NCI-H446 (cell line): ENCODE measurements at regions not wholly inside any gene's neighbourhood (a gene's known extent, or its start where the extent isn't known, plus 50 kb on each side); places are given as distances from the start of the nearest gene placed in this dataset.
A peak's percentile ranks its signal among the peaks of the same experiment; 100 is the strongest.

ENCODE experiments used
- DNase-seq, 2 experiments: peaks; one replicate each; lab custom pipeline; 2025; lab: John Stamatoyannopoulos, UW

DNA sequence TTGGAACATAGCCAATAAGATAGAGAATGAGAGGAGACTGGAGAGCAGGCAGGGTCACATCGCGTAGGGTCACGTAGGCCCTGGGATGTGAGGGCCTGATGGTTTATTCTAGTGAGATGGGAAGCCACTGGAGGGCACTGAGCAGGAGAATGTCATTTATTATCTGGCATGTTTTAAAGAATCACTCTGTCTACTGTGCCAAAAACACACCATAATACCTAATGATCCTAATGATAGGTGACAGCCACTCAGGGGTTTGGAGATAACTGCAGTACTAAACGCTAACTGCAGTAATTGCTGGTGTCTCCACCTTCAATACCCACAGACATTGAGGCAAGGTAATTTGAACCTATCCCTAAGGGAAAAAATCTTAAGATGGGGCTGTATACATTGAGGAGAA, 185.4 kb downstream of the TTLL7 start:
- DNase-seq = no peak

DNA sequence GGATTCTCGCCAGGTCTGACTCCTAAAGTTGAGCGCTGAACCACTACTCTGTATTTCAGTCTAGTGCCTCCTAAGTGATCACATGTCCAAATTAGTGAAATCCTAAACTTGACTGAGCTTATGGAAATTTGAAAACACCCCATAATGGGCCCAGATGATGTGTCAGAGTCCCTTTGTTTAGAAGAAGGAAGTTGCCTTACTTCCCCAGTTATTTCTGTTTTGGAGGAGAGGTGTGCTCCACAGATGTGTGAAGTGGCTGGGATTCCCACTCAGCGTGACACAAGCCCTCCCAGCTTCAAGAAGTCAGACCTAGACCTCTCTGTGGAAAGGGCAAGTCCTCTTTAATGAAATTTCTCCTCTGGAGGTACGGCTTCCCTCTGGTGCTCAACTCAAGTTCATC, 188.8 kb downstream of the TTLL7 start:
- no peak for DNase-seq

GRCh38 chr1:83808536-83808935, 190.4 kb downstream of the TTLL7 start:
- DNase-seq = no peak

- DNase-seq = no peak
Observed at GRCh38 chr1:83807821-83808220, 191.1 kb downstream of the TTLL7 start.

DNA sequence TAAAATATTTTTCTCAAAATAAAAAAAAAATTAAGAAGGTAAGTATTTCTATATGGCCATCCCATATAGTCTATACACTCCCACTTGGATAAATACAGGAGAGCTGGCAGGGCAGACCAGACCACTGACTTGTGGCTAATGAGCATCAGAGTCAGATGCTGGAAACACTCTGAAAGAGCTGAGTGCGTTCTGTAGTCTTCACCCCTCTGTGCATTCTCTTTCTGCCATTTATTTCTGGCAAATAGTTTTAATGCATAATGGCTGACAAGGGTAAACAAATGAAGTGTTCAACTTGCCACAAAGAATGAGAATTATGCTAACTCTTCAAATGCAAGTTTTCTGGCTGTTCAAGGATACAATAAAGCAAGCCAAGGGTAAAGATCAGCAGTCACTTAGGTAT, 191.7 kb downstream of the TTLL7 start:
- DNase-seq = no peak

DNA sequence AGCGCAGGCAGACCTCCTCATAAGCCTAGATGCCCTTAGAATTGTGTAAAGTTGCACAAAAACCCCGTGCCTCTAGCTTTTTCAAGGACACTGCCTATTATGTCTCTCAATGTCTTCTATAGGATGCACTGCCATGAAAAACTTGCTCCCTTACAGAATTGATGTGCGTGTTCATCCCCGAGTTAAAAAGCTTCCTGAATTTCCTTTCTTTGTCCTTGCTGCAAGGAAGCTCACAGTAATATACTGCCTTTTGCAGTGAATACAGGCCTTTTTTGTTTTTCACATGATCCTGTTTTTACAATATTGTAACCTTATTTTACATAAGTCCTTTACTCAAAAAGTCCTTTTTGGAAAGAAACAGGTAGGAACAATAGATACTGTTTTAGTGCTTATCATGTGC, 193.0 kb downstream of the TTLL7 start:
- DNase-seq = no peak

- DNase-seq = peak in 1 of 2 experiments; percentile 29
Observed at GRCh38 chr1:83802460-83803152, 196.3 kb downstream of the TTLL7 start.

DNA sequence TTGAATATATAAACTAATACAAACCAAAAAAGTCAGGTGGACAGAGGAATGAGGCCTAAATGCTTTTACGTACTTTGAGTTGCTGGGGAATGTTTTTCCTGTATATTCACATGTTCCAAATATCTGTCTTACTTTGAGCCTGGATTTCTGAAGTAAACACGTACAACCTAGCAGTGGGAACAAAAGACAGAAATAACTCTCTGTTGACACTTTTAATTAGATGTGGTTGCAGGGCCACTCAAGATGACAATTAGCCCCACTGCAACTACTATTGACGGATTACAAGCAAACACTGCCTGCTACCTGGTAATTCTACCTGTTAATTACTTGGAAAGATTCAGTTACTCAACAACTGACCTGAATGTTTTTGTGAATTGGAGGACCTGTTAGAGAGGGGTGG, 196.9 kb downstream of the TTLL7 start:
- DNase-seq = no peak

DNA sequence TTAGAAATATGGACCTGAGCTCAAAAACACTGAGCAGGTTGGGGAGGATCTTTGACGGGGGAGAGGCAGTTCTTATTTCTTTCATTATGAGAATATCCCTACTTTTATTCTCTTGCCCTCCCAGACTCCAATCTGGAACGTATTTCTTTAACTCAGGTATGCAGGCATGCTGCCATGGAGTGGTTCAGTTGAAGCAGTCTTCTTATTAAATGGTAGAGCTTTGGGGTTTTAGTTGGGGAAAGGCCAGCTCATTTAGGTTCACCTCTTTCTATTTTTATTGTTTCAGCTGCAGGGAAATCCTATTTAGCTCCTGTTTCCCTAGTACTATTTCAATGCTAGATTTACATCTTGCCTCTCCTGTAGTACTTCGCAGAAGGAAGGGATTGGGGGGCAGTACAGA, 198.9 kb downstream of the TTLL7 start:
- no peak for DNase-seq

GRCh38 chr1:83799594-83799993, 199.3 kb downstream of the TTLL7 start:
- DNase-seq = peak; percentile 53 to 89

- DNase-seq = no peak
Observed at GRCh38 chr1:83798965-83799364, 200.0 kb downstream of the TTLL7 start.

- DNase-seq = no peak
Observed at GRCh38 chr1:83796409-83796808, 202.5 kb downstream of the TTLL7 start.

DNA sequence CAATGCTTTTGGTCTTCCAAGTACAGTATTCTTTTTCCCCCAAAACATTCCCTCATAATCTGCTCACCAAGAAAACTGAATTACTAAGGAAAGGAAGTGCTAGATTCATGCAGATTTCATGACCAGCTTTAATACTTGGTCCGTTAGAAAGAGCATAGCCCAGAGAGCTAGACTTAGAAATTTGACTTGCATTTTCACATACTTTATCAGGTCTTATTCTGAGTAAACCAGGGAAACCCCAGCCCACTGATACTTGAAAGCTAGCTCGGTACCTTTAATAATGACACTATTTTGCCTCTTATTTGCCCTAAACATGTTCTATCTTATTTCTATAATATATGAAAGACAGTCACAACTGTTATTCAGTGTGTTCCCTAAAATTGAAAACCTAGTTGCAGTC, 204.5 kb downstream of the TTLL7 start:
- no peak for DNase-seq

- no peak for DNase-seq
Observed at GRCh38 chr1:83791821-83792437, 207.0 kb downstream of the TTLL7 start.

GRCh38 chr1:83790446-83790845, 208.5 kb downstream of the TTLL7 start:
- no peak for DNase-seq

- no peak for DNase-seq
Observed at GRCh38 chr1:83787246-83787998, 211.5 kb downstream of the TTLL7 start.

DNA sequence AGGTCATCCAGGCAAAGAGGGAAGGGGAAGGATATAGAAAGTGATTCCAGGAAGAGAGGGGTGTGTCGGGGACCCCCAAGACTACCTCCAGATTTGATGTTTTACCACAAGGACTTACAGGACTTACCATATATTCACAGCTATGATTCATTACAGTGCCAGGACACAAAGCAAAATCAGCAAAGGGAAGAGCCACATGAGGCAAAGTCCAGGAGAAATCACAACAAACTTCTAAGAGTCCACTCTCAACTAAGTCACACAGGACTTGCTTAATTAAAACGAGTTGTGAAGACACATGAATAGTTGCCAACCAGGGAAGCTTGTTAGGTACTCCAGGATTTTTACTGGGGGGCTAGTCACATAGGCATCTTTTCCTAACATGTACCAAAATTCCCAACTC, 217.3 kb downstream of the TTLL7 start:
- no peak for DNase-seq

DNA sequence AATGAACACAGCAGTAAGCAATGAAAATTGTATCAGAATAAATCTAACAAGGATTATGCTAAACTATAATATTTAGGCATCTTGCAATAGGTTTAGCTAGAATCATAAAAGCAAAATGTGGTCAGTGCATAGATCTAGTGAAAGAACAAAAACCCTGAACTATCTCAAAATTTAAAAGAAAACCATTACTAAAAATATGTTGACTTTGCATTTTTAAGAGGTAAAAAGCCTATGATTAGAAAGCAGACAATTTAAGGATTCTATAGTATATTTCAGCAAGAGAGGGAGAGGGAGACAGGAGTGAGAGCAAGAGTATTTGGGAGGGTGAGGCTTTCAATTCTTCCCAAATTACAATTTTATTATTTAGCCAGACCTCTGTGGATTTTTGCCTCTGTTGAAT, 219.4 kb downstream of the TTLL7 start:
- no peak for DNase-seq

- DNase-seq = no peak
Observed at GRCh38 chr1:83777758-83778101, 221.2 kb downstream of the TTLL7 start.

DNA sequence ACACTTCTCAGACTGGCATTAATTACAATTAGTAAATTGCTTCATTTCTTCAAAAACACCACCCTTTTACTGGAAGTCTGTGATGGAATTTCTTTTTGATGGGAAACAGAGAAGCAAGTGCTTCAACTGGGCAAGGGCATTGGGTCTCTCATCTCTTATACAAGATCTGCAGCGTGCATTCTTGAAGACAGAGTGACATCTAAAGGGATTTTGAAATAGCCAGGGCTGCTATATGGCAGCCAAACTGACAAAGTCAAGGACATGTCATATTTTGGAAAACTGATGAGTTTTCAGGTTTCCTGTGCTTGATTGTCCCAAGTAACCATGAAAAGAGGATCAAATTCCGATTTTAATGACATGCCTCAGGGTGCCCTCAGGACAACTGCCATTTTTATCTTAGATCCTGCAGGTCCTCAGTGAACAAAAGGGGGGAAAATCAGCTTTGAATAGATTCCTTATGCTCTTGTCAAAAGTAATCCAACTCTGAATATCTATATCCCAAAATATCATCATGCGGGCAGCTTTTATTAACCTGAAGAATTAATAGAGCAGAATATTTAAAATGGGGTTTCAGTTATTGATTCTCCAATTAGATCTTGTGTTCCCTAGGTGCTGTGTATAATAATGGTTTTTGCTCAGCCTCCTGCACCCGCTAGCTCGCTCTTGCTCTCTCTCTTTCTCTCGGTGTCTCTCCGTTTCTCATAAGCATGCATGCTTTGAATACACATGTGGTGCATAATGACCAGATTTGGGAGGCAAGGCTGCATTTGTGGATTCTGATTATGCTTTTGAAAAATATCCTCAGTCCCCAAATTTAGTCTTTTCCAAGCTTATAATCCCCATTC, 221.8 kb downstream of the TTLL7 start:
- DNase-seq = no peak

GRCh38 chr1:83775977-83776603, 222.8 kb downstream of the TTLL7 start:
- DNase-seq = no peak

GRCh38 chr1:83773059-83773458, 225.9 kb downstream of the TTLL7 start:
- no peak for DNase-seq
